ENCODE measurements at regions not wholly inside any gene's neighbourhood (a gene's known extent, or its start where the extent isn't known, plus 50 kb on each side); places are given as distances from the start of the nearest gene placed in this dataset.

- TF ChIP-seq SNAI2 (CRISPR knock-in tag; IDR thresholded peaks at IDR 0.05): no peak
- no peak for TF ChIP-seq ZFP30 (CRISPR knock-in tag; IDR thresholded peaks at IDR 0.05)
- TF ChIP-seq ZNF565 (CRISPR knock-in tag; conservative IDR thresholded peaks at IDR 0.05; ENCODE audit: low read depth): no peak
- no peak for TF ChIP-seq PATZ1 (CRISPR knock-in tag; IDR thresholded peaks at IDR 0.05; ENCODE audit: borderline replicate concordance)
- no peak for TF ChIP-seq ISL1 (CRISPR knock-in tag; IDR thresholded peaks at IDR 0.05)
- no peak for TF ChIP-seq ARNTL (CRISPR knock-in tag; IDR thresholded peaks at IDR 0.05; ENCODE audit: borderline replicate concordance, low read depth)
- no peak for TF ChIP-seq ZC3H10 (CRISPR knock-in tag; IDR thresholded peaks at IDR 0.05)
- no peak for TF ChIP-seq PPARA (CRISPR knock-in tag; IDR thresholded peaks at IDR 0.05; ENCODE audit: borderline replicate concordance)
- no peak for TF ChIP-seq OSR1 (CRISPR knock-in tag; IDR thresholded peaks at IDR 0.05)
- TF ChIP-seq ZNF70 (CRISPR knock-in tag; IDR thresholded peaks at IDR 0.05): no peak
- no peak for TF ChIP-seq BACH2 (CRISPR knock-in tag; IDR thresholded peaks at IDR 0.05; ENCODE audit: borderline replicate concordance)
- no peak for TF ChIP-seq TOX (CRISPR knock-in tag; IDR thresholded peaks at IDR 0.05; ENCODE audit: borderline replicate concordance)
- TF ChIP-seq CSRNP3 (CRISPR knock-in tag; IDR thresholded peaks at IDR 0.05): no peak
- no peak for TF ChIP-seq RARB (CRISPR knock-in tag; IDR thresholded peaks at IDR 0.05)
- no peak for TF ChIP-seq ESRRG (CRISPR knock-in tag; IDR thresholded peaks at IDR 0.05)
- TF ChIP-seq ZFP3 (CRISPR knock-in tag; IDR thresholded peaks at IDR 0.05): no peak
- no peak for TF ChIP-seq CSDC2 (CRISPR knock-in tag; IDR thresholded peaks at IDR 0.05)
- TF ChIP-seq GLIS3 (CRISPR knock-in tag; IDR thresholded peaks at IDR 0.05): no peak
- no peak for TF ChIP-seq ZNF8 (CRISPR knock-in tag; IDR thresholded peaks at IDR 0.05)
- TF ChIP-seq POU6F1 (CRISPR knock-in tag; IDR thresholded peaks at IDR 0.05; ENCODE audit: borderline replicate concordance, low read depth): no peak
- ATAC-seq: no peak
These were observed 102.0 kb upstream of the IGF1R start for GRCh38 chr15:98546329-98546728.

GRCh38 chr15:98547275-98547674 is 101.1 kb upstream of the IGF1R start:
- ATAC-seq: no peak
- no peak for TF ChIP-seq ZC3H10 (CRISPR knock-in tag; IDR thresholded peaks at IDR 0.05)
- TF ChIP-seq CREB5 (CRISPR knock-in tag; IDR thresholded peaks at IDR 0.05; ENCODE audit: low read depth): no peak
- no peak for TF ChIP-seq CSRNP3 (CRISPR knock-in tag; IDR thresholded peaks at IDR 0.05)
- no peak for TF ChIP-seq ARNTL (CRISPR knock-in tag; IDR thresholded peaks at IDR 0.05; ENCODE audit: borderline replicate concordance, low read depth)

GRCh38 chr15:98547741-98548138 is 100.6 kb upstream of the IGF1R start:
- ATAC-seq: peak; percentile 52
- no peak for TF ChIP-seq POU6F1 (CRISPR knock-in tag; IDR thresholded peaks at IDR 0.05; ENCODE audit: borderline replicate concordance, low read depth)
- TF ChIP-seq SNAI2 (CRISPR knock-in tag; IDR thresholded peaks at IDR 0.05): no peak
- no peak for TF ChIP-seq BACH2 (CRISPR knock-in tag; IDR thresholded peaks at IDR 0.05; ENCODE audit: borderline replicate concordance)
